ENCODE measurements at regions not wholly inside any gene's neighbourhood (a gene's known extent, or its start where the extent isn't known, plus 50 kb on each side); places are given as distances from the start of the nearest gene placed in this dataset.

- no peak for TF ChIP-seq CTCF (IDR thresholded peaks at IDR 0.05)
- no peak for TF ChIP-seq POLR2A (IDR thresholded peaks at IDR 0.05)
Measured at GRCh38 chrX:46168254-46168653, 377.0 kb downstream of the ZNF674 start.

Measured in thyroid gland (tissue), 4 donors.